ENCODE measurements at regions not wholly inside any gene's neighbourhood (a gene's known extent, or its start where the extent isn't known, plus 50 kb on each side); places are given as distances from the start of the nearest gene placed in this dataset.
A peak's percentile ranks its signal among the peaks of the same experiment; 100 is the strongest.

- H3K27ac ChIP-seq (ENCODE audit: low read length), result peak overlapping the region; percentile 46; the same call in 1 of the 2 replicates
- H3K4me2 ChIP-seq (ENCODE audit: low read length), result peak overlapping the region; percentile 80
Observed at GRCh38 chr7:18177129-18177814, 149.6 kb upstream of the PRPS1L1 start.

DNA sequence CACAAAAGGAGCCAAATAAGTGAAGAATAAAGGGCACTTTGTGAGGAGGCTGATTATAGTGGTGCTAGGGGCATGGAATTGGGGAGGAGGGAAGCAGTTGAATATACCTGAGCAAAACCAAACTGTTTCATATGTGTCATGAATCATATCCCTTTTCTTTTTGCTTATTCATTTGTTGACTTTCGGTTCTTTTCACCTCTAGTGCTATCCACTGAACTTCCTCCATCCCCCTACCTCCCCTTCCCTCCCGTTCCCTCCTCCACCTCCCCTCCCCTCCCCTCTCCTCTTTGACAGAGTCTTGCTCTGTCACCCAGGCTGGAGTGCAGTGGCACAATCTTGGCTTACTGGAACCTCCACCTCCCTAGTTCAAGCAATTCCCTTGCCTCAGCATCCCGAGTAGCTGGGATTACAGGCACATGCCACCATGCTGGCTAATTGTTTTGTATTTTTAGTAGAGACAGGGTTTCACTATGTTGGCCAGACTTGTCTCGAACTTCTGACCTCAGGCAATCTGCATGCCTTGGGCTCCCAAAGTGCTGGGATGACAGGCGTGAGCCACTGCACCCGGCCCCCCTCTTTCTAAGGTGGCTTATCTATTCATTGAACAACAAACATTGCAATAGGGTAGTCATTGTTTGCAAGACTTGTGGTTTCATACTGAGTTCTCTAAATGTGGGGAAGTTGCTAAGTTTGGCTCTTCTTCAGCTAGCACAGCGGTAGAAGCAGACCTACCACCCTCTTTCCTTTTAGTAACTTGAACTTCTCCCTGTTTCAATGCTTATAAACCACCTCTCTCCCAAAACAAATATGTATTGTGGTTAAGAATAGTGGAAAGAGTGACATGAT is 150.4 kb upstream of the PRPS1L1 start:
- peak overlapping the region; percentile 55 for H3K4me3 ChIP-seq (ENCODE audit: low read length)
- H3K27ac ChIP-seq (ENCODE audit: low read length), result peak overlapping the region; percentile 46; the same call in 1 of the 2 replicates
- H3K4me1 ChIP-seq (ENCODE audit: low read length), result peaks cover 29% of the 10 kb centered on the region
- no peaks in the 10 kb centered on the region for H3K36me3 ChIP-seq (replicated peaks; ENCODE audit: low read depth, low read length)
- H2AFZ ChIP-seq (ENCODE audit: low read depth, low read length), result no peak overlapping the region
- peak overlapping the region; percentile 80 for H3K4me2 ChIP-seq (ENCODE audit: low read length)
- 0 out of 2 replicates have a peak overlapping the region, but pooled peaks have one; percentile 5 for H3K9ac ChIP-seq (ENCODE audit: low read length)
- TF ChIP-seq, protein P1, sequence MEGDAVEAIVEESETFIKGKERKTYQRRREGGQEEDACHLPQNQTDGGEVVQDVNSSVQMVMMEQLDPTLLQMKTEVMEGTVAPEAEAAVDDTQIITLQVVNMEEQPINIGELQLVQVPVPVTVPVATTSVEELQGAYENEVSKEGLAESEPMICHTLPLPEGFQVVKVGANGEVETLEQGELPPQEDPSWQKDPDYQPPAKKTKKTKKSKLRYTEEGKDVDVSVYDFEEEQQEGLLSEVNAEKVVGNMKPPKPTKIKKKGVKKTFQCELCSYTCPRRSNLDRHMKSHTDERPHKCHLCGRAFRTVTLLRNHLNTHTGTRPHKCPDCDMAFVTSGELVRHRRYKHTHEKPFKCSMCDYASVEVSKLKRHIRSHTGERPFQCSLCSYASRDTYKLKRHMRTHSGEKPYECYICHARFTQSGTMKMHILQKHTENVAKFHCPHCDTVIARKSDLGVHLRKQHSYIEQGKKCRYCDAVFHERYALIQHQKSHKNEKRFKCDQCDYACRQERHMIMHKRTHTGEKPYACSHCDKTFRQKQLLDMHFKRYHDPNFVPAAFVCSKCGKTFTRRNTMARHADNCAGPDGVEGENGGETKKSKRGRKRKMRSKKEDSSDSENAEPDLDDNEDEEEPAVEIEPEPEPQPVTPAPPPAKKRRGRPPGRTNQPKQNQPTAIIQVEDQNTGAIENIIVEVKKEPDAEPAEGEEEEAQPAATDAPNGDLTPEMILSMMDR (IDR thresholded peaks at IDR 0.05; ENCODE audit: low read depth, low read length), result no peak
- no peak for TF ChIP-seq EZH2phosphoT487 (IDR thresholded peaks at IDR 0.05; ENCODE audit: low read depth)
- no peaks in the 10 kb centered on the region for H4K20me1 ChIP-seq (ENCODE audit: insufficient read depth, low read length)
- no peaks in the 10 kb centered on the region for H3K27me3 ChIP-seq (ENCODE audit: low read depth, low read length)
- no peaks in the 10 kb centered on the region for H3K9me3 ChIP-seq (ENCODE audit: insufficient read depth, low read length)
- H3K79me2 ChIP-seq (ENCODE audit: low read length), result no peaks in the 10 kb centered on the region

More at GRCh38 chr7:18177129-18177814, 149.6 kb upstream of the PRPS1L1 start:
- no peak for TF ChIP-seq EZH2phosphoT487 (IDR thresholded peaks at IDR 0.05; ENCODE audit: low read depth)
- TF ChIP-seq, protein P1 (IDR thresholded peaks at IDR 0.05; ENCODE audit: low read depth, low read length), result no peak
- peaks cover 29% of the 10 kb centered on the region for H3K4me1 ChIP-seq (ENCODE audit: low read length)
- no peaks in the 10 kb centered on the region for H3K9me3 ChIP-seq (ENCODE audit: insufficient read depth, low read length)
- no peak overlapping the region for H2AFZ ChIP-seq (ENCODE audit: low read depth, low read length)
- 0 out of 2 replicates have a peak overlapping the region, but pooled peaks have one; percentile 5 for H3K9ac ChIP-seq (ENCODE audit: low read length)
- no peak overlapping the region for H3K4me3 ChIP-seq (ENCODE audit: low read length)
- H4K20me1 ChIP-seq (ENCODE audit: insufficient read depth, low read length), result no peaks in the 10 kb centered on the region
- no peaks in the 10 kb centered on the region for H3K79me2 ChIP-seq (ENCODE audit: low read length)
- no peaks in the 10 kb centered on the region for H3K27me3 ChIP-seq (ENCODE audit: low read depth, low read length)
- no peaks in the 10 kb centered on the region for H3K36me3 ChIP-seq (replicated peaks; ENCODE audit: low read depth, low read length)

GRCh38 chr7:18179093-18179492 is 151.4 kb upstream of the PRPS1L1 start:
- Histone ChIP-seq H3K27ac (ENCODE audit: low read length) (no peak overlapping the region), H3K27me3 (ENCODE audit: low read depth, low read length) (no peaks in the 10 kb centered on the region), H4K20me1 (ENCODE audit: insufficient read depth, low read length) (no peaks in the 10 kb centered on the region), H3K4me1 (ENCODE audit: low read length) (peaks cover 29% of the 10 kb centered on the region), H3K4me2 (ENCODE audit: low read length) (peak overlapping the region; percentile 80), H3K9me3 (ENCODE audit: insufficient read depth, low read length) (no peaks in the 10 kb centered on the region), H3K36me3 (replicated peaks; ENCODE audit: low read depth, low read length) (no peaks in the 10 kb centered on the region), H3K9ac (ENCODE audit: low read length) (no peak overlapping the region), H3K79me2 (ENCODE audit: low read length) (no peaks in the 10 kb centered on the region), H2AFZ (ENCODE audit: low read depth, low read length) (no peak overlapping the region), H3K4me3 (ENCODE audit: low read length) (no peak overlapping the region)
- no peak for TF ChIP-seq EZH2phosphoT487 (IDR thresholded peaks at IDR 0.05; ENCODE audit: low read depth)
- TF ChIP-seq, protein P1 (IDR thresholded peaks at IDR 0.05; ENCODE audit: low read depth, low read length), result no peak

GRCh38 chr7:18180685-18181084 is 153.0 kb upstream of the PRPS1L1 start:
- H3K4me3 ChIP-seq (ENCODE audit: low read length), result no peak overlapping the region
- no peaks in the 10 kb centered on the region for H3K79me2 ChIP-seq (ENCODE audit: low read length)
- peaks cover 29% of the 10 kb centered on the region for H3K4me1 ChIP-seq (ENCODE audit: low read length)
- H2AFZ ChIP-seq (ENCODE audit: low read depth, low read length), result no peak overlapping the region
- H3K9ac ChIP-seq (ENCODE audit: low read length), result no peak overlapping the region
- no peak for TF ChIP-seq EZH2phosphoT487 (IDR thresholded peaks at IDR 0.05; ENCODE audit: low read depth)
- TF ChIP-seq, protein P1 (IDR thresholded peaks at IDR 0.05; ENCODE audit: low read depth, low read length), result no peak
- H3K27ac ChIP-seq (ENCODE audit: low read length), result no peak overlapping the region
- no peaks in the 10 kb centered on the region for H4K20me1 ChIP-seq (ENCODE audit: insufficient read depth, low read length)
- no peaks in the 10 kb centered on the region for H3K27me3 ChIP-seq (ENCODE audit: low read depth, low read length)
- no peaks in the 10 kb centered on the region for H3K36me3 ChIP-seq (replicated peaks; ENCODE audit: low read depth, low read length)
- no peaks in the 10 kb centered on the region for H3K9me3 ChIP-seq (ENCODE audit: insufficient read depth, low read length)
- no peak overlapping the region for H3K4me2 ChIP-seq (ENCODE audit: low read length)
